HEK293 (cell line): ENCODE measurements at regions not wholly inside any gene's neighbourhood (a gene's known extent, or its start where the extent isn't known, plus 50 kb on each side); places are given as distances from the start of the nearest gene placed in this dataset.

Experiments used
- CTCF ChIP-seq: fragments of 450-650 bp; formaldehyde crosslinking; IDR thresholded peaks from 2 replicates; pipeline ENCODE4 v1.5.1; 2016; ENCODE audit warnings: missing biosample characterization, missing genetic modification characterization
- KLF7 ChIP-seq: fragments of 450-650 bp; formaldehyde crosslinking; IDR thresholded peaks from 2 replicates; pipeline ENCODE4 v1.5.1; 2016; ENCODE audit warnings: missing biosample characterization, missing genetic modification characterization, borderline replicate concordance
- MZF1 ChIP-seq: fragments of 450-650 bp; formaldehyde crosslinking; IDR thresholded peaks from 2 replicates; pipeline ENCODE4 v1.5.1; 2017; ENCODE audit warnings: missing biosample characterization, missing genetic modification characterization, borderline replicate concordance
- REST ChIP-seq: fragments of 450-650 bp; formaldehyde crosslinking; IDR thresholded peaks from 2 replicates; pipeline ENCODE4 v1.5.1; 2016; ENCODE audit warnings: missing biosample characterization, missing genetic modification characterization
- ZNF274 ChIP-seq, 2 experiments: fragments of 200-500 bp in 1 of 2; fragments of 450-650 bp in 1 of 2; sonication (Bioruptor generic) in 1 of 2; formaldehyde crosslinking in 1 of 2; IDR thresholded peaks; 2 replicates each; pipeline versions ENCODE4 v1.5.1 to v1.6.1; 2014 to 2016; ENCODE audit warnings: borderline replicate concordance in 1 of 2, inconsistent platforms in 1 of 2, low read length in 1 of 2, missing biosample characterization in 1 of 2, missing genetic modification characterization in 1 of 2
- ZNF335 ChIP-seq: fragments of 450-650 bp; formaldehyde crosslinking; conservative IDR thresholded peaks from 2 replicates; pipeline ENCODE4 v1.5.1; 2016; ENCODE audit warnings: missing biosample characterization, missing genetic modification characterization
- ZNF416 ChIP-seq: fragments of 450-650 bp; formaldehyde crosslinking; IDR thresholded peaks from 2 replicates; pipeline ENCODE4 v1.5.1; 2016; ENCODE audit warnings: missing biosample characterization, missing genetic modification characterization
- ZNF629 ChIP-seq: fragments of 450-650 bp; formaldehyde crosslinking; IDR thresholded peaks from 2 replicates; pipeline ENCODE4 v1.5.1; 2017; ENCODE audit warnings: missing biosample characterization, missing genetic modification characterization
- ZNF660 ChIP-seq: fragments of 450-650 bp; IDR thresholded peaks from 2 replicates; pipeline ENCODE4 v1.5.1; 2018; ENCODE audit warnings: missing biosample characterization, mild to moderate bottlenecking, missing genetic modification characterization
- ZNF776 ChIP-seq: fragments of 450-650 bp; formaldehyde crosslinking; IDR thresholded peaks from 2 replicates; pipeline ENCODE4 v1.5.0; 2017; ENCODE audit warnings: missing biosample characterization, missing genetic modification characterization, borderline replicate concordance
- ZXDB ChIP-seq: fragments of 450-650 bp; formaldehyde crosslinking; IDR thresholded peaks from 2 replicates; pipeline ENCODE4 v1.5.1; 2016; ENCODE audit warnings: missing biosample characterization, missing genetic modification characterization

- no peak for TF ChIP-seq MZF1
- TF ChIP-seq ZNF274 (IDR thresholded peaks at IDR 0.05; ENCODE audit: low read length), result no peak
- TF ChIP-seq ZNF274 (tag by site-specific recombination; IDR thresholded peaks at IDR 0.05; ENCODE audit: borderline replicate concordance), result no peak
- TF ChIP-seq KLF7 (tag by site-specific recombination), result no peak
- no peak for TF ChIP-seq ZNF416 (tag by site-specific recombination)
- no peak for TF ChIP-seq ZNF776
- no peak for TF ChIP-seq ZNF335 (tag by site-specific recombination)
- no peak for TF ChIP-seq ZXDB
- no peak for TF ChIP-seq ZNF629
- TF ChIP-seq CTCF (tag by site-specific recombination), result no peak
- TF ChIP-seq REST (tag by site-specific recombination), result no peak
- no peak for TF ChIP-seq ZNF660 (tag by site-specific recombination)
These were observed 694.4 kb upstream of the CITED2 start for GRCh38 chr6:140068801-140069200.
